Natural killer cell (primary cell): ENCODE measurements at regions not wholly inside any gene's neighbourhood (a gene's known extent, or its start where the extent isn't known, plus 50 kb on each side); places are given as distances from the start of the nearest gene placed in this dataset.

ENCODE experiments used
- ATAC-seq, 3 donors: fragments of 150-1000 bp in 2 of 3; fragments of 200-7000 bp in 1 of 3; cut with Tn5 transposase; 1 replicate in 1 of 3; 2 replicates in 2 of 3; pipeline ENCODE4 v1.10.0; 2021; ENCODE audit warnings: mild to moderate bottlenecking in 2 of 3, moderate library complexity in 2 of 3
- DNase-seq, 2 donors: peaks; one replicate each; pipeline versions ENCODE4 v3.0.0 to v3.0.0-alpha.2; 2013 to 2021; ENCODE audit warnings: mixed read lengths in 1 of 2
- H3K27ac ChIP-seq: one replicate; pipeline ENCODE4 v1.5.1; 2013; ENCODE audit warnings: mild to moderate bottlenecking, low read length
- H3K27me3 ChIP-seq: one replicate; pipeline ENCODE4 v1.6.1; 2013; ENCODE audit warnings: low read length; ENCODE audit not compliant: control insufficient read depth, insufficient read depth
- H3K36me3 ChIP-seq: one replicate; pipeline ENCODE4 v1.6.1; 2013; ENCODE audit warnings: low read length; ENCODE audit not compliant: control insufficient read depth, insufficient read depth
- H3K4me1 ChIP-seq: one replicate; pipeline ENCODE4 v1.6.1; 2013; ENCODE audit warnings: low read length; ENCODE audit not compliant: control insufficient read depth, insufficient read depth
- H3K4me3 ChIP-seq: one replicate; pipeline ENCODE4 v1.5.1; 2013; ENCODE audit warnings: low read length
- H3K9me3 ChIP-seq: one replicate; pipeline ENCODE4 v1.6.1; 2013; ENCODE audit warnings: low read length; ENCODE audit not compliant: control insufficient read depth, insufficient read depth
- H3K27ac Mint-ChIP-seq, 2 donors: one replicate each; pipeline ENCODE4 v1.8.0; 2022; ENCODE audit warnings: mild to moderate bottlenecking in 2 of 2, mixed read lengths in 2 of 2, moderate library complexity in 1 of 2
- H3K27me3 Mint-ChIP-seq, 2 donors: one replicate each; pipeline ENCODE4 v1.8.0; 2022; ENCODE audit warnings: low read depth in 2 of 2, mixed read lengths in 2 of 2
- H3K36me3 Mint-ChIP-seq: one replicate; pipeline ENCODE4 v1.8.0; 2022; ENCODE audit warnings: mixed read lengths
- H3K4me1 Mint-ChIP-seq, 2 donors: one replicate each; pipeline ENCODE4 v1.8.0; 2022; ENCODE audit warnings: mixed read lengths in 2 of 2
- H3K4me3 Mint-ChIP-seq: one replicate; pipeline ENCODE4 v1.8.0; 2022; ENCODE audit warnings: mild to moderate bottlenecking, moderate library complexity, mixed read lengths
- H3K9me3 Mint-ChIP-seq, 2 donors: one replicate each; pipeline ENCODE4 v1.8.0; 2022; ENCODE audit warnings: mixed read lengths in 2 of 2
- WGBS: methylation state at CpG from one replicate; pipeline ENCODE4 v1.1.7; 2013; ENCODE audit warnings: missing lambda C conversion rate; ENCODE audit not compliant: insufficient coverage; 5-methylcytosine and 5-hydroxymethylcytosine counted together
- intact Hi-C: fragments of 100-400 bp; cut with micrococcal nuclease; formaldehyde crosslinking; loops from one replicate; pipeline ENCODE4 v1.14.2; 2022
- TF ChIP-seq, protein P1 (sequence below): fragments of 200-600 bp; IDR thresholded peaks from one replicate; pipeline ENCODE4 v1.8.0; 2022; ENCODE audit warnings: antibody characterized with exemption

GRCh38 chr13:31686670-31687425 lies 52.5 kb upstream of the RXFP2 start:
- Histone ChIP-seq H3K4me3 (no peak overlapping the region), H3K9me3 (no peaks in the 10 kb centered on the region), H3K27ac (no peak overlapping the region), H3K27me3 (peaks cover 2% of the 10 kb centered on the region), H3K4me1 (no peaks in the 10 kb centered on the region), H3K36me3 (no peaks in the 10 kb centered on the region)
- DNase-seq (no peak), ATAC-seq (no peak)
- TF ChIP-seq, protein P1, sequence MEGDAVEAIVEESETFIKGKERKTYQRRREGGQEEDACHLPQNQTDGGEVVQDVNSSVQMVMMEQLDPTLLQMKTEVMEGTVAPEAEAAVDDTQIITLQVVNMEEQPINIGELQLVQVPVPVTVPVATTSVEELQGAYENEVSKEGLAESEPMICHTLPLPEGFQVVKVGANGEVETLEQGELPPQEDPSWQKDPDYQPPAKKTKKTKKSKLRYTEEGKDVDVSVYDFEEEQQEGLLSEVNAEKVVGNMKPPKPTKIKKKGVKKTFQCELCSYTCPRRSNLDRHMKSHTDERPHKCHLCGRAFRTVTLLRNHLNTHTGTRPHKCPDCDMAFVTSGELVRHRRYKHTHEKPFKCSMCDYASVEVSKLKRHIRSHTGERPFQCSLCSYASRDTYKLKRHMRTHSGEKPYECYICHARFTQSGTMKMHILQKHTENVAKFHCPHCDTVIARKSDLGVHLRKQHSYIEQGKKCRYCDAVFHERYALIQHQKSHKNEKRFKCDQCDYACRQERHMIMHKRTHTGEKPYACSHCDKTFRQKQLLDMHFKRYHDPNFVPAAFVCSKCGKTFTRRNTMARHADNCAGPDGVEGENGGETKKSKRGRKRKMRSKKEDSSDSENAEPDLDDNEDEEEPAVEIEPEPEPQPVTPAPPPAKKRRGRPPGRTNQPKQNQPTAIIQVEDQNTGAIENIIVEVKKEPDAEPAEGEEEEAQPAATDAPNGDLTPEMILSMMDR, result no peak
- Mint-ChIP-seq H3K36me3 (no peaks in the 10 kb centered on the region), H3K4me1 (no peaks in the 10 kb centered on the region), H3K27ac (no peak overlapping the region), H3K4me3 (no peak overlapping the region), H3K27me3 (peaks cover 11 to 13% of the 10 kb centered on the region in 2 donors), H3K9me3 (peaks cover 2 to 4% of the 10 kb centered on the region in 2 donors)
- WGBS, result 86% methylated on average over 4 of the region's 4 CpGs
- intact Hi-C loops, result no loop called here
